HG03064 (cell line): ENCODE measurements at regions not wholly inside any gene's neighbourhood (a gene's known extent, or its start where the extent isn't known, plus 50 kb on each side); places are given as distances from the start of the nearest gene placed in this dataset.

Experiments used
- ATAC-seq: cut with Tn5 transposase; IDR thresholded peaks from one replicate; pipeline ENCODE4 v1.9.1; 2021; ENCODE audit warnings: low read depth; ENCODE audit not compliant: unreplicated experiment

- no peak for ATAC-seq
Measured at GRCh38 chr5:12480487-12480886, 576.2 kb upstream of the CTNND2 start.

- ATAC-seq: no peak
Measured at GRCh38 chr5:12477554-12477953, 573.3 kb upstream of the CTNND2 start.

GRCh38 chr5:12467799-12468198 lies 563.6 kb upstream of the CTNND2 start:
- ATAC-seq: no peak

- no peak for ATAC-seq
Measured at GRCh38 chr5:12460493-12461261, 556.4 kb upstream of the CTNND2 start.

GRCh38 chr5:12459326-12459725 lies 555.1 kb upstream of the CTNND2 start:
- no peak for ATAC-seq

- ATAC-seq: no peak
Measured at GRCh38 chr5:12419075-12419474, 514.8 kb upstream of the CTNND2 start.

- no peak for ATAC-seq
Measured at GRCh38 chr5:12413585-12413984, 509.3 kb upstream of the CTNND2 start.

- ATAC-seq: no peak
Measured at GRCh38 chr5:12413075-12413474, 508.8 kb upstream of the CTNND2 start.

- no peak for ATAC-seq
Measured at GRCh38 chr5:12399868-12400267, 495.6 kb upstream of the CTNND2 start.

- ATAC-seq: no peak
Measured at GRCh38 chr5:12392246-12392645, 488.0 kb upstream of the CTNND2 start.

- ATAC-seq: no peak
Measured at GRCh38 chr5:12385095-12385494, 480.8 kb upstream of the CTNND2 start.

GRCh38 chr5:12384005-12384404 lies 479.8 kb upstream of the CTNND2 start:
- no peak for ATAC-seq

GRCh38 chr5:12367973-12368372 lies 463.7 kb upstream of the CTNND2 start:
- ATAC-seq: no peak

- ATAC-seq: no peak
Measured at GRCh38 chr5:12360218-12360617, 456.0 kb upstream of the CTNND2 start.

GRCh38 chr5:12358371-12359090 lies 454.3 kb upstream of the CTNND2 start:
- no peak for ATAC-seq

- ATAC-seq: no peak
Measured at GRCh38 chr5:12357626-12358025, 453.4 kb upstream of the CTNND2 start.

- no peak for ATAC-seq
Measured at GRCh38 chr5:12354686-12355085, 450.4 kb upstream of the CTNND2 start.

GRCh38 chr5:12343558-12343957 lies 439.3 kb upstream of the CTNND2 start:
- ATAC-seq: no peak

- no peak for ATAC-seq
Measured at GRCh38 chr5:12335938-12336337, 431.7 kb upstream of the CTNND2 start.

- no peak for ATAC-seq
Measured at GRCh38 chr5:12332480-12332879, 428.2 kb upstream of the CTNND2 start.

- ATAC-seq: no peak
Measured at GRCh38 chr5:12330993-12331588, 426.8 kb upstream of the CTNND2 start.

GRCh38 chr5:12330381-12330780 lies 426.1 kb upstream of the CTNND2 start:
- ATAC-seq: no peak
